Thymus (tissue), 11 donors: ENCODE measurements at regions not wholly inside any gene's neighbourhood (a gene's known extent, or its start where the extent isn't known, plus 50 kb on each side); places are given as distances from the start of the nearest gene placed in this dataset.

Experiments
- DNase-seq, 9 donors: peaks; one replicate each; pipeline ENCODE4 v3.0.0-alpha.2; 2013; ENCODE audit warnings: low spot score in 9 of 9, low read depth in 6 of 9, missing footprints in 1 of 9
- H3K27ac ChIP-seq, 2 donors: one replicate each; pipeline ENCODE4 v1.5.1; 2013; ENCODE audit warnings: control low read depth in 1 of 2, low read depth in 1 of 2, low read length in 1 of 2, mild to moderate bottlenecking in 1 of 2, moderate library complexity in 1 of 2
- H3K27me3 ChIP-seq, 2 donors: one replicate each; pipeline ENCODE4 v1.5.1; 2013; ENCODE audit warnings: low read length in 1 of 2; ENCODE audit not compliant: control insufficient read depth in 2 of 2, insufficient read depth in 1 of 2
- H3K36me3 ChIP-seq, 2 donors: one replicate each; pipeline ENCODE4 v1.5.1; 2013; ENCODE audit warnings: low read length in 1 of 2, mild to moderate bottlenecking in 1 of 2, moderate library complexity in 1 of 2; ENCODE audit not compliant: control insufficient read depth in 2 of 2, insufficient read depth in 2 of 2
- H3K4me1 ChIP-seq, 2 donors: one replicate each; pipeline ENCODE4 v1.5.1; 2013; ENCODE audit warnings: low read length in 2 of 2; ENCODE audit not compliant: control insufficient read depth in 2 of 2, insufficient read depth in 2 of 2
- H3K4me3 ChIP-seq, 2 donors: one replicate each; pipeline ENCODE4 v1.5.1; 2013; ENCODE audit warnings: low read length in 2 of 2, control low read depth in 1 of 2, mild to moderate bottlenecking in 1 of 2
- H3K9me3 ChIP-seq, 2 donors: one replicate each; pipeline ENCODE4 v1.5.1; 2013; ENCODE audit warnings: low read length in 1 of 2, mild to moderate bottlenecking in 1 of 2; ENCODE audit not compliant: control insufficient read depth in 2 of 2, insufficient read depth in 1 of 2
- WGBS: extraction: QIAGEN DNeasy Blood & Tissue Kit; methylation state at CpG from one replicate; pipeline ENCODE4 v1.1.7; 2013; 5-methylcytosine and 5-hydroxymethylcytosine counted together
- donor health status: healthy.

DNA sequence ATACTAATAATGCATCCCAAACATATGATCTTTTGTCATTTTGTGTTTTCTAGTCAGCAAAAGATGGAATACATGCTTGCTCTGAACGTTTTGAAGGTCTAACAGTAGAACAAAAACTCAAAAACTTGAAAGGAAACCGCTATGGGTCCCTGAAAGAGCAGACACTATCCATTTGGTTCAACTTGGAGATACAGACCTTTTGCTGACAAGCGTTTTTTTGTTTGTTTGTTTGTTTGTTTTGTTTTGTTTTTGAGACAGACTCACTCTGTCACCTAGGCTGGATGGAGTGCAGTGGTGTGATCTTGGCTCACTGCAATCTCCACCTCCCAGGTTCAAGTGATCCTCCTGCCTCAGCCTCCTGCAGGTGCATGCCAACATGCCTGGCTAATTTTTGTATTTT is 644.3 kb upstream of the PTCHD4 start:
- no peaks in the 10 kb centered on the region for H3K4me1 ChIP-seq
- H3K4me3 ChIP-seq: no peak overlapping the region

DNA sequence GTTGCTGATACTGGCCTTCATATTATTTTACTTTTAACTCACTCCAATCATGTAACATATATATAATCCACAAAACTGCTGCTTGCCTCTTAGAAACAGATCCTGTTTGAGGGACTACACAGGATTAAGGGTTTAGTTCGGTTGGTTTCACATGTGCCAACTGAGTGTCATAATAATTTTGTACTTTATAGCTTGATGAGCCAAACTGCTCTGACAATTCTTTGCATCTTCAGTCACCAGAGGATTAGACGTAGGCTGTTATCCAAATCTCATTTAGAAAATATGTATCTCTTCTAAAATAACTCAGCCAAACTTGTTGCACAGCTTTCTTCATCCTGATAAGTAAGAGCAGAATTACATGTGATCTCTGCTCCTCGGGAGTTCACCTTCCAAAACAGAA is 643.6 kb upstream of the PTCHD4 start:
- Histone ChIP-seq H3K27ac (no peak overlapping the region), H3K27me3 (no peaks in the 10 kb centered on the region), H3K4me3 (no peak overlapping the region), H3K9me3 (no peaks in the 10 kb centered on the region), H3K4me1 (no peaks in the 10 kb centered on the region), H3K36me3 (no peaks in the 10 kb centered on the region)
- WGBS: 91% methylated on average over 3 of the region's 3 CpGs
- no peak for DNase-seq

More for the DNA sequence above, 644.3 kb upstream of the PTCHD4 start:
- Histone ChIP-seq H3K27me3 (no peaks in the 10 kb centered on the region), H3K27ac (no peak overlapping the region), H3K36me3 (no peaks in the 10 kb centered on the region), H3K9me3 (no peaks in the 10 kb centered on the region)
- 75% methylated on average over 3 of the region's 3 CpGs for WGBS
- DNase-seq: no peak

DNA sequence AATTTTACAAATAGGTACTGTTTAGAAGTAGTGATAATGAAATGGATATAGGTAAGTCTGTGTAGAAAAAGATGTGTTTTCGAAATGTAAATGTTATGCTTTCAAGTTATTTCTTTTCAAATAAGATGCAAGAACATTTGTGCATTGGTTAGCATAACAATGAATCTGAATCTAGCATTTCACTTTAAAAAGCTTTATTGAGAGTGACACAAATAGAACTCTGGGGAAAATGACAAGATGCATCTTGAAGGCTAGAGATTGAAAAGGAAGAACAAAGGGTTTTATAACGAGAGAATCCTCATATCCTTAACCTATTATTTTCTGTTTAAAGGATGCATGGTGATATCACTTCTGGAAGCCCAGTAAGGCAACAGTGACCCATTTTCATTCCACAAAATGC is 639.9 kb upstream of the PTCHD4 start:
- no peak for DNase-seq
- no peaks in the 10 kb centered on the region for H3K36me3 ChIP-seq
- H3K4me3 ChIP-seq: no peak overlapping the region
- H3K27me3 ChIP-seq: no peaks in the 10 kb centered on the region
- no peaks in the 10 kb centered on the region for H3K4me1 ChIP-seq
- H3K9me3 ChIP-seq: no peaks in the 10 kb centered on the region
- H3K27ac ChIP-seq: no peak overlapping the region
- WGBS: 79% methylated on average over 2 of the region's 2 CpGs

DNA sequence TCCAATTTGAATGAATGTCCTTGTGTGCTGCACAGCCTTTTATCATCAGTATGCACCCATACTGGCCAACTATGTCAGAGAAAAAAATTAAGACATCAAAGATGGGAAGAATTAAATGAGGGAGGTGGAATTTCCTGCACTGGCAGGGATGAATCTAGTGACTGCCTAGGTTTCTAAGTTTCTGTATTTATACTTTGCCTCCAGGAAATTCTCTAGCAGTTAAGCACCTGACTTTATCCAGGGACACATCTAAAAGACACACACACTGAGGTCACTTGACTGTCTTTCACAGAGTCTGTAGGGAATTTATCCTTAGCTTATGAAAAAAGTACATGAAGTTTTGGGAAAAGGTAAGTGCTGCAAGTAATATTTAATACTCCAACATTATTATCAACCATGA is 636.5 kb upstream of the PTCHD4 start:
- DNase-seq: no peak
- H3K27ac ChIP-seq: no peak overlapping the region
- no peaks in the 10 kb centered on the region for H3K36me3 ChIP-seq
- no peaks in the 10 kb centered on the region for H3K9me3 ChIP-seq
- H3K4me3 ChIP-seq: no peak overlapping the region
- H3K27me3 ChIP-seq: no peaks in the 10 kb centered on the region
- H3K4me1 ChIP-seq: no peaks in the 10 kb centered on the region

DNA sequence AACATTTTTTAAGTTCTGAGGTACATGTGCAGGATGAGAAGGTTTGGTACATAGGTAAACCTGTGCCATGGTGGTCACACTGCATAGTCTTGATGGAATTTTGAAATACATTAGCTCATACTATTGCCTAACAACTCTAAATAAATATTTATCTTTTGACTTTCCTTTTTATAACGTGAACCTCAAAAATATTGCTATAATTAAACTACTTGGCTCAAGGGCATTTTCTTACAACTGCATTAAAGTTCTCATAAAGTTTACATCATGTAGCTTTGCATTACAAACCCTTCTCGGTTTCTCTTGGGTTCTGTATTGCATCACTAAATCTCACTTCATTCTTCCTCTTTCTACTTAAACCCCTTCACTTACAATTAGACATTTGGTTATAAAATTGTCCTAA is 636.0 kb upstream of the PTCHD4 start:
- no peak overlapping the region for H3K4me3 ChIP-seq
- H3K9me3 ChIP-seq: no peaks in the 10 kb centered on the region
- no peaks in the 10 kb centered on the region for H3K4me1 ChIP-seq
- WGBS: 93% methylated on average over 2 of the region's 2 CpGs
- no peaks in the 10 kb centered on the region for H3K27me3 ChIP-seq
- no peak for DNase-seq
- no peaks in the 10 kb centered on the region for H3K36me3 ChIP-seq
- H3K27ac ChIP-seq: no peak overlapping the region

DNA sequence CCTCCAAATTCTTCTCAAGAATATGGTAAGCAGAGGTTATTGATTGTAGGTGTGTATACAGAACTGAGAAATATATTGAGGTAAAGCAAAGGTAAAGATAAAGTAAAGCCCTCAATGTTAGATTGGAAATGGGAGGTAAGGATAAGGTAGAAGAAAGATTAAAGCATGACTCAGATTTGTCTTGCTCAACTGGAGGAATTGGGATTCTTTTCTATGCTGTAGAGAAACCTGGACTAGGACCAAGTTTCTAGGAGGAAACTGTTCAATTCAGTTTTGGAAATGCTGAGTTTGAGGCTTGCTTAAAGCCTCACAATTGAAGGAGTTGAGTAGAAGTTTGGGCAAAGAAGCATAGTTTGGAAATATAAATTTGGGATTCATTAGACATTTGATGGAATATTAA is 634.0 kb upstream of the PTCHD4 start:
- no peaks in the 10 kb centered on the region for H3K36me3 ChIP-seq
- H3K9me3 ChIP-seq: no peaks in the 10 kb centered on the region
- H3K27me3 ChIP-seq: no peaks in the 10 kb centered on the region
- H3K27ac ChIP-seq: no peak overlapping the region
- no peak overlapping the region for H3K4me3 ChIP-seq
- no peaks in the 10 kb centered on the region for H3K4me1 ChIP-seq
- DNase-seq: no peak

DNA sequence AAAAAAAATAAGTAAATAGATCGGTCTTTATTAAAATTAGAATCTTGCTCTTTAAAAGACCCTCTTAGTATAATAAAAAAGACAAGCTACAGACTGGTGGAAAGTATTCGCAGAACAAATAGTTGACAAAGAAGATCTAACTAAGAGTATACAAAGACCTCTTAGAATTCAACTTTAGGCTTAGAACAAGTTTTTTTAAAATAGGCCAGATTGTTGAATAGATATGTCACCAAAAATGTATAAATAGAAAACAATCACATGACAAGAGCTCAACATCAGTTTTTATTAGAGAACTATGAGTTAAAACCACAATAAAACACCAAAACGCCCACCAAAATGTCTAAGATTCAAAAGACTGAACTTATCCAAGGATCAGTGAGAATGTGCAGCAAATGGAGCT is 632.7 kb upstream of the PTCHD4 start:
- Histone ChIP-seq H3K27ac (no peak overlapping the region), H3K9me3 (no peaks in the 10 kb centered on the region), H3K27me3 (no peaks in the 10 kb centered on the region), H3K4me1 (no peaks in the 10 kb centered on the region), H3K4me3 (no peak overlapping the region), H3K36me3 (no peaks in the 10 kb centered on the region)
- DNase-seq: no peak
- 92% methylated on average over 3 of the region's 3 CpGs for WGBS

DNA sequence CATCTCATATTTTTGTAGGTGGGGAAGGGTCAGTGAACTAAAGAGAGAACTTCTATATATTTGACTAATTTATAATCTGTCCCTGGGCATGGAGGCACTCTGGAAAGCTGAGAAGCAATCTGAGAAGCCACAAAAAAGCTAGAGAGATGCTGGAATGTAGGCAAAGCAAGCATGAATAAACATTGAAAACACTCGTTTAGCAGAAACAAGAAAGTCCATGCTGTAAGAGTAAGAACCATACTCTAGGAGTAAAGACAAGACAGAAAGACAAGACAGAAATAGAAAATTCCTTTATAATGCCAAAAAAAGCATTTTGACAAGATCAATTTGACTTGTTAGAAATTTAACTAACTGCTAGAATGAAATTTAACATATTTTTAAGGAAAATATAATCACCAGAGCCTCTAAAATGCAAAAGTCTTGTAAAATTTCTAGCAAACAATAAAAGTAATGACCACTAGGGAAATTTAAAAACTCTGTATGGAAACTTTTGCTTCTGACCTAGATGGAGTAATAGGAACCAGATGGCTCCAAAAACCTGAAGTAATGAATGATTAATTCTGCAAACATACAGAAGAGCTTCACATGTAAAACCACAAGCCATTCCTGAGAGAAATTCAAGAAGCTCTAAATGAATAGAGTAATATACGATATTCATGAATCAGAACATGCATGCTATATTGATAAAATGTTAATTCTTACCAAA is 625.7 kb upstream of the PTCHD4 start:
- H3K27ac ChIP-seq: no peak overlapping the region
- DNase-seq: no peak
- H3K27me3 ChIP-seq: no peaks in the 10 kb centered on the region
- no peaks in the 10 kb centered on the region for H3K4me1 ChIP-seq
- 87% methylated on average over 2 of the region's 2 CpGs for WGBS
- H3K36me3 ChIP-seq: no peaks in the 10 kb centered on the region
- no peak overlapping the region for H3K4me3 ChIP-seq
- H3K9me3 ChIP-seq: no peaks in the 10 kb centered on the region

DNA sequence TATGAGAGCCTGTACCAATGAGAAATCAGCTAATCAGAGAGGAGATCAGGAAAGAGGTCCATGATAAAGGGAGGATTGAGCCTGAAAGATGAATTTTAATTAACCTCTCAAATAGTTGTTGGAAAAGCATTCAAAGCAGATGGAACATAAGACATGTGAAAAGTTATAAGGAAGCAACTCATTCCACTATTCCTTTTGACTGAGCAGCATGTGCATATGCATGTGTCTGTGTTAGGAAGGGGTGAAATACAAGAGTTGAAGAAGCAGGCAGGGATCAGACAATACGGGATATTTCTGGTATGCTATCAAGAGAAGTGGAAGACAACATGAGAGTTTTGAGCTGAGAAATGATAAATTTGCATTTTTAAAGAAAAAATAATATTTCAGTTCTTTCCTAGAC is 624.8 kb upstream of the PTCHD4 start:
- H3K9me3 ChIP-seq: no peaks in the 10 kb centered on the region
- no peaks in the 10 kb centered on the region for H3K27me3 ChIP-seq
- H3K27ac ChIP-seq: no peak overlapping the region
- 95% methylated on average over 1 of the region's 1 CpG for WGBS
- H3K36me3 ChIP-seq: no peaks in the 10 kb centered on the region
- DNase-seq: no peak
- no peaks in the 10 kb centered on the region for H3K4me1 ChIP-seq
- no peak overlapping the region for H3K4me3 ChIP-seq

DNA sequence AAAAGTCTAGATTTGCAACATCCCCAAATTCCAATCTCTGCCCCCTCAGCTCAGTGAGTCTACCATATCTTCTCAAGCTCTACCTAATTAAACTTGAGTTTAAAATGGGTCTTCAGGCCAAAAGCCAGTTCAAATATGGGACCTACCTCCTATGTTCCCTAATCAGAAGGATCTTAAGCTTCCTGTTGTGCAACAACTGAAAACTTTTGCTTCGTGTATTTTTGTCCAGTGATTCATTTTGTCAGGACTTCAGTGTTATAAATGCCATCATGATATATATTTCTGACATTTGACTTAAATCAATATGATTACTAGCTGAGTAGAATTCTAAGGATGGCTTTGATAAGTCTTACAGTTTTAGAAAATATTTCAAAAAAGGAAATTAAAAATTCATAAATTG is 622.6 kb upstream of the PTCHD4 start:
- Histone ChIP-seq H3K36me3 (no peaks in the 10 kb centered on the region), H3K27me3 (no peaks in the 10 kb centered on the region), H3K4me1 (no peaks in the 10 kb centered on the region), H3K27ac (no peak overlapping the region), H3K4me3 (no peak overlapping the region), H3K9me3 (peaks cover 0 to 5% of the 10 kb centered on the region in 2 donors)
- WGBS: 6% methylated on average over 1 of the region's 1 CpG
- DNase-seq: no peak
